HepG2 (cell line): ENCODE measurements at regions not wholly inside any gene's neighbourhood (a gene's known extent, or its start where the extent isn't known, plus 50 kb on each side); places are given as distances from the start of the nearest gene placed in this dataset.

ENCODE experiments used
- ATAC-seq: fragments of 200-7000 bp; cut with Tn5 transposase; 3 replicates; pipeline ENCODE4 v1.9.1; 2020; ENCODE audit warnings: mild to moderate bottlenecking, moderate library complexity
- BruUV-seq: library from RNA; stranded (reverse); fragments of 400-500 nt; replicated peaks from 2 replicates; lab custom pipeline; 2021; lab: Mats Ljungman, UMichigan
- CTCF ChIA-PET: fragments of 300-600 bp; formaldehyde crosslinking; extraction: SDS; loops from one replicate; lab custom pipeline; 2021; ENCODE audit warnings: low total read pairs, inconsistent platforms, low intra/inter-chr PET ratio; lab: Yijun Ruan, JAX
- POLR2A ChIA-PET: fragments of 350-600 bp; sonication (Branson Sonifier 250); formaldehyde crosslinking; loops from one replicate; lab custom pipeline; 2020; ENCODE audit warnings: antibody characterized with exemption, inconsistent platforms; lab: Yijun Ruan, JAX
- DNase-seq: peaks from one replicate; pipeline ENCODE4 v3.0.0-alpha.2; 2015; ENCODE audit warnings: low spot score
- FAIRE-seq: peaks from 3 replicates; lab custom pipeline; 2011; peaks lifted over from hg19 to GRCh38; lab: Jason Lieb, UNC
- H2AFZ ChIP-seq: one replicate; pipeline ENCODE4 v1.6.1; 2011; ENCODE audit warnings: low read length, inconsistent platforms
- H3K27ac ChIP-seq: fragments of 300-600 bp; 3 replicates; pipeline ENCODE4 v1.8.0; 2011; ENCODE audit warnings: mixed run types, mild to moderate bottlenecking, mixed read lengths, low read length, inconsistent platforms; ENCODE audit not compliant: insufficient read depth; ENCODE audit errors: extremely low read length
- H3K27me3 ChIP-seq, 2 experiments: fragments of 200-600 bp in 1 of 2; 2 replicates in 1 of 2; 3 replicates in 1 of 2; pipeline versions ENCODE4 v1.6.0 to v1.8.0; 2011; ENCODE audit warnings: low read length in 2 of 2, mild to moderate bottlenecking in 2 of 2, moderate library complexity in 2 of 2, inconsistent platforms in 1 of 2; ENCODE audit not compliant: insufficient read depth in 2 of 2, control insufficient read depth in 1 of 2
- H3K36me3 ChIP-seq, 2 experiments: fragments of 200-600 bp in 1 of 2; replicated peaks in 1 of 2; 2 replicates in 1 of 2; 3 replicates in 1 of 2; pipeline versions ENCODE4 v1.5.1 to v1.8.0; 2011; ENCODE audit warnings: low read length in 2 of 2, inconsistent platforms in 1 of 2; ENCODE audit not compliant: insufficient read depth in 2 of 2, control insufficient read depth in 1 of 2
- H3K4me1 ChIP-seq: 2 replicates; pipeline ENCODE4 v1.5.1; 2012; ENCODE audit warnings: low read length, inconsistent platforms; ENCODE audit not compliant: insufficient read depth
- H3K4me2 ChIP-seq: 2 replicates; pipeline ENCODE4 v1.6.0; 2011; ENCODE audit warnings: low read depth, low read length, inconsistent platforms
- H3K4me3 ChIP-seq, 3 experiments: fragments of 200-600 bp in 1 of 3; sonication (generic), shearing (Covaris generic) in 1 of 3; replicated peaks in 1 of 3; 2 replicates each; pipeline ENCODE4 v1.5.1; 2011 to 2016; ENCODE audit warnings: low read length in 3 of 3, inconsistent platforms in 2 of 3, low read depth in 2 of 3, mild to moderate bottlenecking in 2 of 3, control low read depth in 1 of 3, mixed read lengths in 1 of 3; ENCODE audit not compliant: insufficient read depth in 1 of 3
- H3K79me2 ChIP-seq: one replicate; pipeline ENCODE4 v1.6.1; 2011; ENCODE audit warnings: low read length, inconsistent platforms; ENCODE audit not compliant: insufficient read depth
- H3K9ac ChIP-seq: 2 replicates; pipeline ENCODE4 v1.6.0; 2011; ENCODE audit warnings: mild to moderate bottlenecking, low read depth, low read length, inconsistent platforms; ENCODE audit not compliant: insufficient read depth
- H3K9me3 ChIP-seq: 2 replicates; pipeline ENCODE4 v1.5.1; 2012; ENCODE audit warnings: mild to moderate bottlenecking, low read length
- H4K20me1 ChIP-seq: 2 replicates; pipeline ENCODE4 v1.6.0; 2011; ENCODE audit warnings: inconsistent platforms, mild to moderate bottlenecking, low read length, moderate library complexity; ENCODE audit not compliant: insufficient read depth
- GABPB1 ChIP-seq: IDR thresholded peaks from 2 replicates; pipeline ENCODE4 v1.6.1; 2016; ENCODE audit warnings: mild to moderate bottlenecking, missing genetic modification reagents, moderate library complexity, missing compliant biosample characterization
- HMGXB3 ChIP-seq: sonication (generic); formaldehyde crosslinking; IDR thresholded peaks from 2 replicates; pipeline ENCODE4 v1.4.0; 2020; ENCODE audit warnings: missing genetic modification reagents, borderline replicate concordance
- MAFF ChIP-seq: IDR thresholded peaks from 2 replicates; pipeline ENCODE4 v1.6.1; 2011; ENCODE audit warnings: low read depth, low read length, improper control_type of control experiment
- PHF5A ChIP-seq: IDR thresholded peaks from one replicate; pipeline ENCODE4 v1.6.1; 2018; ENCODE audit warnings: low read depth, missing genetic modification reagents; ENCODE audit not compliant: unreplicated experiment
- SETDB1 ChIP-seq: sonication (generic); formaldehyde crosslinking; IDR thresholded peaks from 2 replicates; pipeline ENCODE4 v1.5.1; 2020; ENCODE audit warnings: missing genetic modification reagents, mild to moderate bottlenecking, borderline replicate concordance
- YEATS2 ChIP-seq: sonication (generic); formaldehyde crosslinking; IDR thresholded peaks from 2 replicates; pipeline ENCODE4 v1.4.0; 2020; ENCODE audit warnings: missing genetic modification reagents, borderline replicate concordance
- ZNF234 ChIP-seq: sonication (generic); formaldehyde crosslinking; conservative IDR thresholded peaks from 2 replicates; pipeline ENCODE4 v1.5.1; 2020; ENCODE audit warnings: mild to moderate bottlenecking, missing genetic modification reagents
- ZNF30 ChIP-seq: sonication (generic); formaldehyde crosslinking; IDR thresholded peaks from 2 replicates; pipeline ENCODE4 v1.5.0; 2020; ENCODE audit warnings: mild to moderate bottlenecking, missing genetic modification reagents
- ZNF883 ChIP-seq: sonication (generic); formaldehyde crosslinking; IDR thresholded peaks from 2 replicates; pipeline ENCODE4 v1.5.1; 2020; ENCODE audit warnings: mild to moderate bottlenecking, missing genetic modification reagents; ENCODE audit errors: not compliant biosample characterization
- WGBS: methylation state at CpG from one replicate; pipeline ENCODE4 v1.1.6; 2017; ENCODE audit warnings: low lambda C conversion rate; 5-methylcytosine and 5-hydroxymethylcytosine counted together
- in situ Hi-C: cut with HindIII; loops from 2 replicates; pipeline ENCODE4 v1.10.0; 2017; ENCODE audit warnings: low pct_unique_long_range_greater_than_20kb; ENCODE audit not compliant: extremely low pct_ligation_motif_present
- intact Hi-C: fragments of 100-400 bp; cut with micrococcal nuclease; formaldehyde crosslinking; loops from one replicate; pipeline ENCODE4 v1.10.0; 2022; ENCODE audit not compliant: unreplicated experiment

- H3K79me2 ChIP-seq = no peaks in the 10 kb centered on the region
- no peak overlapping the region for H3K4me2 ChIP-seq
- WGBS = 25% methylated on average over 5 of the region's 9 CpGs
- H3K27ac ChIP-seq = no peak overlapping the region
- H2AFZ ChIP-seq = no peak overlapping the region
- no TSS peak for BruUV-seq
- intact Hi-C loops = no loop called here
- no peak for ATAC-seq
- DNase-seq = no peak
- H3K4me3 ChIP-seq = no peak overlapping the region
- in situ Hi-C loops = no loop called here
- no peaks in the 10 kb centered on the region for H3K9me3 ChIP-seq
- TF ChIP-seq ZNF30 (CRISPR knock-in tag) (no peak), ZNF883 (CRISPR knock-in tag) (no peak), PHF5A (CRISPR knock-in tag) (no peak), HMGXB3 (CRISPR knock-in tag) (no peak), GABPB1 (CRISPR knock-in tag) (no peak), SETDB1 (CRISPR knock-in tag) (no peak), MAFF (no peak), YEATS2 (CRISPR knock-in tag) (no peak), ZNF234 (no peak)
- peaks cover 0 to 6% of the 10 kb centered on the region in 2 experiments; a peak in 1 of 5 replicates for H3K27me3 ChIP-seq
- ChIA-PET CTCF (no interaction called here), POLR2A (no interaction called here)
- H3K36me3 ChIP-seq = no peaks in the 10 kb centered on the region
- no peak for FAIRE-seq
- H3K9ac ChIP-seq = no peak overlapping the region
- no peaks in the 10 kb centered on the region for H4K20me1 ChIP-seq
- H3K4me1 ChIP-seq = no peaks in the 10 kb centered on the region
Measured at GRCh38 chr4:189514209-189514608, 426.5 kb upstream of the FRG1 start.
